ENCODE measurements at regions not wholly inside any gene's neighbourhood (a gene's known extent, or its start where the extent isn't known, plus 50 kb on each side); places are given as distances from the start of the nearest gene placed in this dataset.

GRCh38 chr18:68072744-68073143 is 556.2 kb upstream of the DSEL start:
- TF ChIP-seq CTCF (IDR thresholded peaks at IDR 0.05) (no peak), ZFX (IDR thresholded peaks at IDR 0.05; ENCODE audit: borderline replicate concordance) (no peak)
